ENCODE measurements at regions not wholly inside any gene's neighbourhood (a gene's known extent, or its start where the extent isn't known, plus 50 kb on each side); places are given as distances from the start of the nearest gene placed in this dataset.
"Not testable (repeated sequence)": the region's sequence is repeated elsewhere in the genome, so short reads cannot be mapped to it uniquely, and the experiment has no call there.

GRCh38 chr7:20083781-20084180 lies 133.4 kb downstream of the MACC1 start:
- FAIRE-seq, result no peak
- no peak for DNase-seq (ENCODE audit: low spot score in 2 of 2)

- DNase-seq (ENCODE audit: low spot score in 2 of 2), result no peak
- FAIRE-seq, result no peak
Measured at GRCh38 chr7:20079080-20079479, 138.1 kb downstream of the MACC1 start.

GRCh38 chr7:20076835-20077234 lies 140.3 kb downstream of the MACC1 start:
- FAIRE-seq (no peak), DNase-seq (ENCODE audit: low spot score in 2 of 2) (no peak)

- no peak for FAIRE-seq
- no peak for DNase-seq (ENCODE audit: low spot score in 2 of 2)
Measured at GRCh38 chr7:20075992-20076820, 141.0 kb downstream of the MACC1 start.

GRCh38 chr7:20075440-20075839 lies 141.7 kb downstream of the MACC1 start:
- FAIRE-seq, result no peak
- DNase-seq (ENCODE audit: low spot score in 2 of 2), result no peak

- not testable (repeated sequence) for DNase-seq (ENCODE audit: low spot score in 2 of 2); FAIRE-seq
Measured at GRCh38 chr7:20068004-20068403, 149.2 kb downstream of the MACC1 start.

GRCh38 chr7:20064974-20065862 lies 152.0 kb downstream of the MACC1 start:
- FAIRE-seq, result no peak
- no peak for DNase-seq (ENCODE audit: low spot score in 2 of 2)

- DNase-seq (ENCODE audit: low spot score in 2 of 2) (no peak), FAIRE-seq (no peak)
Measured at GRCh38 chr7:20064181-20064970, 152.8 kb downstream of the MACC1 start.

GRCh38 chr7:20063644-20064043 lies 153.5 kb downstream of the MACC1 start:
- DNase-seq (ENCODE audit: low spot score in 2 of 2) (no peak), FAIRE-seq (no peak)

GRCh38 chr7:20062932-20063331 lies 154.3 kb downstream of the MACC1 start:
- DNase-seq (ENCODE audit: low spot score in 2 of 2), result no peak
- FAIRE-seq, result no peak

GRCh38 chr7:20053334-20054104 lies 163.7 kb downstream of the MACC1 start:
- no peak for FAIRE-seq
- DNase-seq (ENCODE audit: low spot score in 2 of 2), result no peak

GRCh38 chr7:20050241-20050966 lies 166.8 kb downstream of the MACC1 start:
- FAIRE-seq, result no peak

GRCh38 chr7:20038676-20039075 lies 178.5 kb downstream of the MACC1 start:
- no peak for DNase-seq (ENCODE audit: low spot score in 2 of 2)
- FAIRE-seq, result no peak

More at GRCh38 chr7:20050241-20050966, 166.8 kb downstream of the MACC1 start:
- no peak for DNase-seq (ENCODE audit: low spot score in 2 of 2)

GRCh38 chr7:20035279-20035875 lies 181.8 kb downstream of the MACC1 start:
- DNase-seq (ENCODE audit: low spot score in 2 of 2) (no peak), FAIRE-seq (no peak)

- FAIRE-seq, result no peak
- no peak for DNase-seq (ENCODE audit: low spot score in 2 of 2)
Measured at GRCh38 chr7:20033621-20034400, 183.4 kb downstream of the MACC1 start.

- DNase-seq (ENCODE audit: low spot score in 2 of 2) (no peak), FAIRE-seq (no peak)
Measured at GRCh38 chr7:20032741-20033140, 184.4 kb downstream of the MACC1 start.

GRCh38 chr7:20030915-20031362 lies 186.2 kb downstream of the MACC1 start:
- FAIRE-seq (no peak), DNase-seq (ENCODE audit: low spot score in 2 of 2) (no peak)

GRCh38 chr7:20030417-20030816 lies 186.8 kb downstream of the MACC1 start:
- DNase-seq (ENCODE audit: low spot score in 2 of 2) (no peak), FAIRE-seq (no peak)

Measured in frontal cortex (tissue), 3 donors.